ENCODE measurements at regions not wholly inside any gene's neighbourhood (a gene's known extent, or its start where the extent isn't known, plus 50 kb on each side); places are given as distances from the start of the nearest gene placed in this dataset.

DNA sequence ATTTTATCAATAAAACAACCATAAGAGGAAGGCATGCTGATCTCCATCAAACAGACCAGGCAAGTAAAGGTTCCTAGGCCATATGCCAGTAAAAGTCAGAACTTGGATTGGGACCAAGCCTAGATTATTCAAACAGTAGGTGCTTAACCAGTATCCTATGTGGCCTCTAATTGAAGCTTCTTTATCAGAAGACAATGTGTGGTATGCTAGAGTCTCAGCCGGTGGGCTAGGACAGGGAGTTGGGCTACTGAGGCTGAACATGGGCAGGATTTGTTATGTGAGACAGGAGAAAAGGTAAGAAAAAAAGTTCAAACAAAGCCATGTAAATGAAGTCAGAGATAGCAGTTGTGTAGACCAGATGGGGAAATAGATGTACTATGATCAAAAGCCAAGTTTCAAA lies 413.7 kb upstream of the GHITM start:
- H3K4me1 ChIP-seq (replicated peaks; ENCODE audit: insufficient read depth): no peaks in the 10 kb centered on the region
- H3K4me3 ChIP-seq: no peak overlapping the region
- TF ChIP-seq, protein P1, sequence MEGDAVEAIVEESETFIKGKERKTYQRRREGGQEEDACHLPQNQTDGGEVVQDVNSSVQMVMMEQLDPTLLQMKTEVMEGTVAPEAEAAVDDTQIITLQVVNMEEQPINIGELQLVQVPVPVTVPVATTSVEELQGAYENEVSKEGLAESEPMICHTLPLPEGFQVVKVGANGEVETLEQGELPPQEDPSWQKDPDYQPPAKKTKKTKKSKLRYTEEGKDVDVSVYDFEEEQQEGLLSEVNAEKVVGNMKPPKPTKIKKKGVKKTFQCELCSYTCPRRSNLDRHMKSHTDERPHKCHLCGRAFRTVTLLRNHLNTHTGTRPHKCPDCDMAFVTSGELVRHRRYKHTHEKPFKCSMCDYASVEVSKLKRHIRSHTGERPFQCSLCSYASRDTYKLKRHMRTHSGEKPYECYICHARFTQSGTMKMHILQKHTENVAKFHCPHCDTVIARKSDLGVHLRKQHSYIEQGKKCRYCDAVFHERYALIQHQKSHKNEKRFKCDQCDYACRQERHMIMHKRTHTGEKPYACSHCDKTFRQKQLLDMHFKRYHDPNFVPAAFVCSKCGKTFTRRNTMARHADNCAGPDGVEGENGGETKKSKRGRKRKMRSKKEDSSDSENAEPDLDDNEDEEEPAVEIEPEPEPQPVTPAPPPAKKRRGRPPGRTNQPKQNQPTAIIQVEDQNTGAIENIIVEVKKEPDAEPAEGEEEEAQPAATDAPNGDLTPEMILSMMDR (conservative IDR thresholded peaks at IDR 0.05): no peak
- no peak for TF ChIP-seq EZH2 (IDR thresholded peaks at IDR 0.05; ENCODE audit: low read depth)
- H3K27ac ChIP-seq: no peak overlapping the region
- H2AFZ ChIP-seq: no peak overlapping the region
- no peaks in the 10 kb centered on the region for H3K79me2 ChIP-seq (ENCODE audit: low read depth)
- H3K9me2 ChIP-seq (ENCODE audit: insufficient read depth): no peaks in the 10 kb centered on the region
- no peaks in the 10 kb centered on the region for H3F3A ChIP-seq (ENCODE audit: insufficient read depth, low read depth)
- ChIA-PET POLR2A (ENCODE audit: unreplicated experiment) (no interaction called here), CTCF (no interaction called here)
- no TSS peak for BruUV-seq (replicated peaks)
- no peak for DNase-seq
- H3K27me3 ChIP-seq (ENCODE audit: insufficient read depth, low read depth): no peaks in the 10 kb centered on the region
- no peak overlapping the region for H3K4me2 ChIP-seq
- H4K20me1 ChIP-seq (ENCODE audit: insufficient read depth): peaks cover 3% of the 10 kb centered on the region; the same call in 1 of the 2 replicates
- intact Hi-C loops (cut with micrococcal nuclease; ENCODE audit: unreplicated experiment): no loop called here
- H3K9me3 ChIP-seq (ENCODE audit: insufficient read depth, low read depth): no peaks in the 10 kb centered on the region
- H3K36me3 ChIP-seq (ENCODE audit: low read depth): no peaks in the 10 kb centered on the region

DNA sequence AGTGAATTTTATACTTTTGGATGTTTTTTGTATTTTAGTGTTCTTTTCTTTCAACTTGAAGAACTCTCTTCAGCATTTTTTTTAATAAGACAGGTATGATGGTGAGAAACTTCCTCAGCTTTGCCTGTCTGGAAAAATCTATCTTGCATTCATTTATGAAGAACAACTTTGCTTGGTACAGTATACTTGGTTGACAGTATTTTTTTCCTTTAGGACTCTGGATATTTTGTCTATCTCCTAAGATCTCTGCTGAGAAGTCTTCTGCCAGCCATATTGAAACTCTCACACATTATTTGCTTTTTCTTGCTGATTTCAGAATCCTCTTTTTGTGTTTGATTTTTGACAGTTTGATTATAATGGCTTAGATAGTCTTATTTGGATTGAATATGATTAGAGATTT lies 405.0 kb upstream of the GHITM start:
- 0 out of 2 replicates have a peak, but pooled peaks cover 7% of the 10 kb centered on the region for H3K9me3 ChIP-seq (ENCODE audit: insufficient read depth, low read depth)
- H3F3A ChIP-seq (ENCODE audit: insufficient read depth, low read depth): no peaks in the 10 kb centered on the region
- intact Hi-C loops (cut with micrococcal nuclease; ENCODE audit: unreplicated experiment): no loop called here
- BruUV-seq (replicated peaks): no TSS peak
- CTCF ChIA-PET: no interaction called here
- no peak for TF ChIP-seq EZH2 (IDR thresholded peaks at IDR 0.05; ENCODE audit: low read depth)
- TF ChIP-seq, protein P1 (conservative IDR thresholded peaks at IDR 0.05): no peak
- no peak overlapping the region for H2AFZ ChIP-seq
- H3K4me1 ChIP-seq (replicated peaks; ENCODE audit: insufficient read depth): no peaks in the 10 kb centered on the region
- H3K9me2 ChIP-seq (ENCODE audit: insufficient read depth): no peaks in the 10 kb centered on the region
- H3K27ac ChIP-seq: no peak overlapping the region
- no peaks in the 10 kb centered on the region; the same call in 1 of the 2 replicates for H4K20me1 ChIP-seq (ENCODE audit: insufficient read depth)
- no peak overlapping the region for H3K4me3 ChIP-seq
- H3K36me3 ChIP-seq (ENCODE audit: low read depth): no peaks in the 10 kb centered on the region
- DNase-seq: no peak
- POLR2A ChIA-PET (ENCODE audit: unreplicated experiment): no interaction called here
- H3K4me2 ChIP-seq: no peak overlapping the region
- no peaks in the 10 kb centered on the region for H3K27me3 ChIP-seq (ENCODE audit: insufficient read depth, low read depth)
- H3K79me2 ChIP-seq (ENCODE audit: low read depth): no peaks in the 10 kb centered on the region

DNA sequence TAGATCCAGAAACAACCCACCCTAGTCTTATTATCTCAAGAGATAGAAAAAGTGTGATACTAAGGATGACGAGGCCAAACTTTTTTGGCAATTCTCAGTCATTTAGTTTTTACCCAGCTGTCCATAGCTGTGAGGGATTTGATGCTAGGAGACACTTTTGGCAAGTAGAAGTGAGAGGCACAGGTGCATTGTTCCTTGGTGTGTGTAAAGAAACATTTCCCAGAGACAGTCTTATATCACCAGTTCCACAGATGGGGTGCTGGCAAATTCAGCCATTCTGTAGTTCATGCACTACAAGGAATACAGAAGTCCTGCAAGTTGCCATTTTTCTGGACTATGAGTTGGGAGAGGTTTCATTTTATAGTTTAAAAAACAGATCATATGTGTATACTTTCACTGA lies 403.3 kb upstream of the GHITM start:
- DNase-seq: no peak
- no peaks in the 10 kb centered on the region for H3K27me3 ChIP-seq (ENCODE audit: insufficient read depth, low read depth)
- CTCF ChIA-PET: no interaction called here
- H3K4me3 ChIP-seq: no peak overlapping the region
- H3K36me3 ChIP-seq (ENCODE audit: low read depth): no peaks in the 10 kb centered on the region
- H3K79me2 ChIP-seq (ENCODE audit: low read depth): no peaks in the 10 kb centered on the region
- H3F3A ChIP-seq (ENCODE audit: insufficient read depth, low read depth): no peaks in the 10 kb centered on the region
- no peaks in the 10 kb centered on the region for H3K9me2 ChIP-seq (ENCODE audit: insufficient read depth)
- POLR2A ChIA-PET (ENCODE audit: unreplicated experiment): interaction anchor here (0.7 kb wide), 1 partner anchor 321 kb away, joined by 6 read pairs; no protein-coding TSS in a partner anchor
- no peaks in the 10 kb centered on the region; the same call in 1 of the 2 replicates for H4K20me1 ChIP-seq (ENCODE audit: insufficient read depth)
- 0 out of 2 replicates have a peak, but pooled peaks cover 7% of the 10 kb centered on the region for H3K9me3 ChIP-seq (ENCODE audit: insufficient read depth, low read depth)
- H2AFZ ChIP-seq: no peak overlapping the region
- TF ChIP-seq EZH2 (IDR thresholded peaks at IDR 0.05; ENCODE audit: low read depth): no peak
- TF ChIP-seq, protein P1 (conservative IDR thresholded peaks at IDR 0.05): no peak
- H3K4me1 ChIP-seq (replicated peaks; ENCODE audit: insufficient read depth): no peaks in the 10 kb centered on the region
- no TSS peak for BruUV-seq (replicated peaks)
- intact Hi-C loops (cut with micrococcal nuclease; ENCODE audit: unreplicated experiment): no loop called here
- no peak overlapping the region for H3K27ac ChIP-seq
- no peak overlapping the region for H3K4me2 ChIP-seq
